ENCODE measurements at regions not wholly inside any gene's neighbourhood (a gene's known extent, or its start where the extent isn't known, plus 50 kb on each side); places are given as distances from the start of the nearest gene placed in this dataset.

DNA sequence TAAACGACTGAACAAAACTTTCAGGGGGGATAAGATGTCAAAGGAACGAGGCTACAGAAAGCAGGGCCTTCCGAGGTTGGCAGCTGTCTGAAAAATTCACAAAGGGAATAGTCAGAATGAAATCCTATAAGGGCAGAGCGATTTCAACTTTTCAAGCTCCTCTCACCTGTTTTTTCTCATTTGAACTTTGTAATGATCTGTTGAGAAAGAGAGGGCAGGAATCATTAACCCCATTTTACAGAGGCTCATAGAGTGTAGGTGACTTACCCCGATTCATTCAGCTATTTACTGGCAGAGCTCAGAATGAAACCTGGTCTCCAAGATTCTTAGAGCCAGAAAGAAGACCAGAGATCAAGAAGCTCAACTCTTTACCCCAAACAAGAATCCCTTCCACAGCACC lies 266.1 kb upstream of the ARID1B start:
- in situ Hi-C loops (cut with HindIII; ENCODE audit: low pct_ligation_motif_present, low pct_unique_long_range_greater_than_20kb, low sequenced_read_pairs) = no loop called here
- no peak for DNase-seq

DNA sequence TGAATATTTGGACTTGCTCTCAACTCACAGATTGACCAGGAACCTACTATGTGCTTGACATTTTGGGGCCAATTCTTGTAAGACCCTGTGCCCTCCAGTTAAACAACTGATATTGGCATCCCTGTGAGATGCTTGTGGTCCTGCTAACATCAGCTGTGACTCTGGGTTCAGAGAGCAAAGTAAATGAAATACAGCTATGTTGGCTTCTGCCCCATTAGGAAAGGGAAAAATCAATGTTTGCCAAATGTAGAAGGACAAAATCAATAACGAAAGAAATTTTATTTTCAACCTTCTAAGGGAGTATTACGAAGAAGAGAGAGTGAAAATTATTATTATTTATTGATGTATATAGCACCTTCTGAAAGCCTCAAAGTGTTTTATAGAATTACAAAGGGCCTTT lies 266.9 kb upstream of the ARID1B start:
- no peak for DNase-seq
- in situ Hi-C loops (cut with HindIII; ENCODE audit: low pct_ligation_motif_present, low pct_unique_long_range_greater_than_20kb, low sequenced_read_pairs) = no loop called here

DNA sequence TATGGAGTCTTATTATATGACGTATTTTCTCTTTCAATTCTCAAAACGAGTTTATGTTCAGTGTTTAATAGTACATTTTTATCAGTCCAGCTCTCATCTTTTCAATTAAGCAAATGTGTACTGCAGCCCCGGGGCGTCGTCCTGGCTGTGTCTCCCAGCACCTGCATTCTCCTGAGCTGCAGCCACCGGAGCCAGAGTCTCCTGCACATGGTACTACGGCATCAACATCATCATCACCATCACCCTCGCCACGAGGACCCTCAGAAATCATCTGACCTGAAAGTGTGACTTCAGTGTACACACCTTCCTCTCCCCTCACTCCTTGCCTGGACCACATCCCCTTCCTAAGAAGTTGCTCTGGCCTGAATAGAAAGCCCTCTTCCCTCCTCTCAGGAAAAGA lies 267.7 kb upstream of the ARID1B start:
- in situ Hi-C loops (cut with HindIII; ENCODE audit: low pct_ligation_motif_present, low pct_unique_long_range_greater_than_20kb, low sequenced_read_pairs) = no loop called here
- DNase-seq = no peak

DNA sequence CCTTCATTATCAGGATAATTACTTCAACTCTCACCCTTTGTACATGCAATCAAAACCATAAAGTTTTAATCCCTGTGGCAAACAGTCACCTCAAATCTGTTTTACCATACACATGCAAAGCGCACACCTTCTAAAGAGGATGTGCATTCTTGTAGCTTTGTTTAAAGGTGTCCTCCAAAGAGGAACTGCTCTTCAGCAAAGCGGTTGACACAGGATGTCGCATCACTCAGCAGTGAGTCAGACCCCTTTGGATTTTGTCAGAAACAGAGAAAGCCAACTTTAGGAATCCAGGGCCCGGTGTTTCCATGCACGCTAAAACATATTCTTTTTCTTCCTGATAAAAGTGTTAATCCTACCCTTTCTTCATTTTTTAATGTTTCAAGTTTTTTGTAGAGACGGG lies 268.3 kb upstream of the ARID1B start:
- in situ Hi-C loops (cut with HindIII; ENCODE audit: low pct_ligation_motif_present, low pct_unique_long_range_greater_than_20kb, low sequenced_read_pairs) = no loop called here
- DNase-seq = no peak

DNA sequence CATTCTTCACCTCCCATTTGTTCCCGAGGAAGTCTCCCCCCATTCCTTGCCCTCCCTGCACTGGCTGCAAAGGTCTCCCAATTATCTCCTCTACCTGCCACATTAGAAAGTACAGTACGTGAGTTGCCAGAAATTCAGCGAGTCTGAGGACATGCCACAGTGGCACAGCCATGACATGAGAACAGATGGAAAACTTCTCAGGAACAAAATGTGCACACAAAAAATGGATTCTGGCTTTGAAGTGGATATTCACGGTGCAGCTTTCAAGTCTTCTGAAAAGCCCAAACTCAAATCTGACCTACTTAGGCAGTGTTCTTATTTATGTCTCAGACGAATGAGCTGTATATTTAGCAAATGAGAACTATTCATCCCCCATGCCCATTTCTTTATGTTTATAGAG lies 269.1 kb upstream of the ARID1B start:
- DNase-seq = no peak
- in situ Hi-C loops (cut with HindIII; ENCODE audit: low pct_ligation_motif_present, low pct_unique_long_range_greater_than_20kb, low sequenced_read_pairs) = no loop called here

DNA sequence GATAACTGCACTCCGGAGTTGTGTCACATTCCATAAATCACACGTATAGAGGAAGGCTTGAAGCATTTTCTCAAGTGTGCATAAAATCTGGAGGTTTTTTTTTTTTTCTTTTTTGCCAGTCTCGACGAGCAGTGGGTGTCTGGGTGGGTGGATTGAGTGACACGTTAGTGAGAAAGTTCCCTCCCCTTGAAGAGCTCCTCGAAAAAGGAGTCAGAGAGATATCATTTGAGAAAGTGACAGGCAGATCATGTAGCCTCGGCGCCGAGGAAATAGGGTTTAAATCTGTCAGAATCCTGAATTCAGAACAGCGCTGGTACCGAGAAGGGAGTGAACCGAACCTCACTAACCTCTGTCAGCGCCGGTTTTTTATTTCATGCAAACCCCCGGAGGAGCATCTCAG lies 269.5 kb upstream of the ARID1B start:
- no peak for DNase-seq
- in situ Hi-C loops (cut with HindIII; ENCODE audit: low pct_ligation_motif_present, low pct_unique_long_range_greater_than_20kb, low sequenced_read_pairs) = no loop called here

DNA sequence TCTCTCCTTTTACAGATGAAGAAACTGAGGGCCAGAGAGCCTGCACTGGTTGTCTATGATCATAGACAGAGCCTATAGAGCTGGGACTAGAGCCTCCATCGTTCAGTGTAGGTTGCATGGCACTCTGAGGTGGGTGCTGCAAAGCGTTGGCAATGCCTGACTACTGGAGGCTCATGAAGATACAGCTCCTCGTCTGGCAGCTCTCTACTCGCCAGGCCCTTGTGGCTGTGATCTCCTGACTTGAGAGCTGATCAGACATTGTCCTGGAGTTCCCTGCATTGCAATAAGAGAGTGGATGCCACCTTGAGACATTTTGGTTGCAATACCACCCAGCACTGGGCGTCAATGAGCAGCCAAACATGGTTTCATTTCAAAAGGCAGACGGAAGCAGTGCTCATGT lies 270.1 kb upstream of the ARID1B start:
- in situ Hi-C loops (cut with HindIII; ENCODE audit: low pct_ligation_motif_present, low pct_unique_long_range_greater_than_20kb, low sequenced_read_pairs) = no loop called here
- DNase-seq = no peak

DNA sequence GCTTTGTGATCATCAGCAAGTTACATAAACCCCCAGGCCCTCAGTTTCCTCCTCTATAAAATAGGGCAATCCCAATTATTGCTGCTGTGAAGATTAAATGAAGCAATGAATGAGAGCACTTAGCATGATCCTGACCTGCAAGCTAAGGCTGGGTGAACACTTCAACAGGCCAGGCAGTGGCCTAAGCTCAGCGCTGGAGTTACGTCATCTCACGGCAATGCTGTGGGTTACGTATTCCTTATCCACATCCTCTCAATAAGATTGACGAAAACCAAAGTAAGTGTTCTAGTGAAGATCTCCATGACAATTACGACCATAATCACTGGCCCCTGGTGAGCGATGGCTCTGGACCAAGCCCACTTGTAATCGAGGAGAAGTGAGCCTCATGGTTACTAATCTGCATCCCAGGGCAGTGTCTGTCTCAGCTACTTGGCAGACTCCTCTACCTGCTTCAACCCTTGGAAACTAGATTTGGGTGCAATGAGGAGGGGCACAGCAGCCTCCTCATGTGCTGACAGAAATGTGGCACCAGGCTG lies 274.1 kb upstream of the ARID1B start:
- no peak for DNase-seq
- in situ Hi-C loops (cut with HindIII; ENCODE audit: low pct_ligation_motif_present, low pct_unique_long_range_greater_than_20kb, low sequenced_read_pairs) = no loop called here

DNA sequence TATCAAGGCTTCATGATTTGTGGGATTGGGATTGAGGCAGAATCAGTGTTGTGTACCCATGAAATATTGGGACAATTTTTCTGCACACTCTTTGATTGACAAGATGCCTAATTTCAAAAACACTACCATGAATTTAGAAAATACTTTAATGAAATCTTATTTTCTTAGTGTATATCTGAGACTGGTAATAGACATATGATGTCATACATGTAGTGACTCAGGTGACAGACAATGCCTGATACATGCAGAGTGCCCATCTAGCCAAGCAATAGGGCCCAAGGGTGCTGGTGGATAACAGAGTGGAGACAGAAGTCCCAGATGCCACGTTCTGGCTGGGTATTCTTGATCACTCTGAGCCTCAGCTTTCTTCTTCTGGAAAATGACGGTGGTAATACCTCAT lies 279.6 kb upstream of the ARID1B start:
- in situ Hi-C loops (cut with HindIII; ENCODE audit: low pct_ligation_motif_present, low pct_unique_long_range_greater_than_20kb, low sequenced_read_pairs) = no loop called here
- DNase-seq = no peak

DNA sequence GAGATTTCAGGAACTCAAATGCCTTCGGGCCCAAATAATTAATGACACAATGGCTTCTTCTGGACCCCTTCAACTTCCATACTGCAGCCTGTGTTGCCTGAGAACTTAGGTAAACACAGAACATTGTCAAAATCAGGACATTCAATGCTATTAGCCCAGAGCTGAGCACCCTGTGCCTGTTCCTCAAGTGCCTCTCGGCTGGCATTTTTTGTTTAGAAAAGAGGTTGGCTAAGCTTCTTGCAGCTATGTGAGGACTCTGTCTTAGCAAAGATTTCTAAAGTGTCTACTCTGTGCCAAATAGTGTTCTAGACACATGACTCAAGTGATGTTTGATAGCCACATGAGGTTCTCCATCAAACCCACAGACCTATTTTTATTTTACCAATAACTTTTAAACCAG lies 289.3 kb upstream of the ARID1B start:
- in situ Hi-C loops (cut with HindIII; ENCODE audit: low pct_ligation_motif_present, low pct_unique_long_range_greater_than_20kb, low sequenced_read_pairs) = no loop called here
- DNase-seq = no peak

DNA sequence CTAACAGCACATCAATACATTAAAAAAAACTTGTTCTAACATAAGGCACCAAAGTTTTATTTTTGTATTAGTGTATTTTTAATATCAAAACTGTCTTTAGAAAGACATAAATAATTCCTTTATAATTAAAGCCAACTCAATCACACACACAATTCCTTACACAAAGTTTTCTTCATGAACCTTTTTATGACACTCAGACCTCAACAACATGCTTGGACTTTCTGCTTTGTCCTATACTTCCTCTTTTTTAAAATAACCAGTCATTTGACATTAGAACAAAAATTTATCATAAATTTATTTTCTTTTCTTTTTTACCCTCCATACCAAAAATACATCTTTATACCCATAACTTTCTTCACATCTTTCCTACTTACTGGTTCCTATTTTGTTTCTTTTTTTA lies 292.0 kb upstream of the ARID1B start:
- in situ Hi-C loops (cut with HindIII; ENCODE audit: low pct_ligation_motif_present, low pct_unique_long_range_greater_than_20kb, low sequenced_read_pairs) = no loop called here
- no peak for DNase-seq

DNA sequence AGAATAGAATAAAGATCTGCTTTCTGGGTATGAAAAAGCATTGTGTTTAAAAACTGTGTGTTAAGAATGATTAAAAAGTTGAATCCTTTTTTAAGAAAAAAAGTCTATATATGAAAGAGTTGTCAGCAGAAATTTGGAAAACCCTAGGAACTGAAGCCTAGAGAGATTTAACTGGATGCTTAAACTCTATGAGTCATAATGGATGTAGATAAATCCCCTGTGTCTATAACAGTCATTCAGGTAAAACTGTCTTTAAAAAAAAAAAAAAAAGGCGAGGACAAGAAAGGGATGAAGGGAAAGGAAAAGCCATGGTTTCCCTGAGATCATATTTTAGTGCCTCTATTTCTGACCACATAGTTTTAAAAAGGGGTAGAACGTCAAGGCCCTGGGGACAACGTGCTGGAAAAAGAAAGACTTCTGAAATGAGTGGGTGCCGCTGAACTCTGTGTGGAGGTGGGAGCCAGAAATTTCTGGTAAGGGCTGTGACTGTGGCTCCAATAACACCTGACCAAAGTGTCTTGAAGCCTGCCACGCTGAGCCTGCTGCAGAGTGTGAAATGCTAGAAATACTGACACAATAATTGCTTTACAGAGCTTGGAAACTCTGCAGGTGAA lies 302.6 kb upstream of the ARID1B start:
- in situ Hi-C loops (cut with HindIII; ENCODE audit: low pct_ligation_motif_present, low pct_unique_long_range_greater_than_20kb, low sequenced_read_pairs) = no loop called here

DNA sequence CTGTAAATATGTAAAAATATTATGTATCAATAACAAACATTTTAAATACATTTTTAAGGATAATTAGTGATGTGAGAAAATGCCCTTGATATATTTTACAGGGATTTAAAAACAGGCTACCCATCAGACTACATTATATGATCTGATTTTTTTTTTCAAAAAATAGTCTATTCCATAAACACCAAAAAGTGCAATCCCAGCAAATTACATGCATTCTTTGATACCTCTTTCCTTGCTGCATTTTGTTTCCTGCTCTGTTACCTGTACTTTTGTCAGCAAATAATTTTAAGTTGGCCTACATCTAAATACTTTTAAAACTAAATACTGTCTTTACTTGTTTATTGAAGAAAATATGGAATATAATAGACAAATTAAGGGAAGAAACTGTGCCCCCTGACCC lies 306.2 kb upstream of the ARID1B start:
- in situ Hi-C loops (cut with HindIII; ENCODE audit: low pct_ligation_motif_present, low pct_unique_long_range_greater_than_20kb, low sequenced_read_pairs) = no loop called here
- no peak for DNase-seq

More for the DNA sequence above, 302.6 kb upstream of the ARID1B start:
- DNase-seq = no peak

DNA sequence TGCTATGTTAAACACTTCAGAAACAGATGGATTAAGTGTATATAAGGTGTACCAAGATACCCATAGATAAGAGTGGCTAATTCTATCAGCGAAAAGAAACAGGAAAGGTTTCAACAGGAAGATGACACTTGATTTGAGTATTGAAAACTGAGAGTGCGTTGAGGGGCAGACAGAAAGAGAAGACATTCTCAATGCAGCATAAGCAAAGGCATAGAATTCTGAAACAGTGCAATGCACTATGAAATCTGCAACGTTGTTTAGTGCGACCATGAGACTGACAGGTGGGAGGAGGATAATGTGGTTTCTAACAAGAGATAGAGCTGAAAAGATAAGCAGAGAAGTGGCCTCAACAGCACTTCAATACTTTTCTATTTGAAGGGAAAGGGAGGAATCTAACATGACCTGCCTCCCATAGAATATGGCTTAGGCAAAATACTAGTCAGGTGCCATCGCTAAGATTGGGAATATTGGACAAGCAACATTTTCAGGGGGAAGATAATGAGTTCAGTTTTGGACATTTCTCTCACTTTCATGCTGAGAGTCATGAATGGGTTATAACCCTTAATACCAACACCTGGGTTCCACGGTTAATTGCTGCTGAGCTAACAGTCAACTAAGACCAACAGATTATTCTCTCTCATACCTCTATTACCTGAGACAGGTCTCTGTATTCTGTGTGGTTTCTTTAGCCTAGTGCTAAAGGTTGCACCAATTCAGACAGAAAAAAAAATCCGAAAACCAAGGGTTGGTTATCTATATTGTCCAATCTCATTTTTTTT lies 312.9 kb upstream of the ARID1B start:
- in situ Hi-C loops (cut with HindIII; ENCODE audit: low pct_ligation_motif_present, low pct_unique_long_range_greater_than_20kb, low sequenced_read_pairs) = no loop called here

DNA sequence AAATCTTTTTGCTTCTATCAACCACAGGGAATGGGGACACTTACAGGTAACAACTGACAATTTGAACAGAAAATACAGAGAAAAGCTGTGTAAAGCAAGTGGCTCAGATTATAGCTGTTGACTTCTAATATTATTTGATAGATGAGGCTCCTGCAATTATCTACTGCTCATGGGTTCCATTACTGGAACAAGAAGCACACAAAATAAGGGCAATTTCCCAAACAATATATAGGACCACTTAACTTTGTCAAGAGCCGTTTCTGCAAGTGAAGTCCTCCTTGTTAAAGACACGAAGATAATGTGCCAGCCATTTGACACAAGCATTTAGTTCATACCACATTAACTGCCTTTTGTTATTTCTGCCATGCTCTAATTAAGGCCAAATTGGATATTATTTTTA lies 315.5 kb upstream of the ARID1B start:
- in situ Hi-C loops (cut with HindIII; ENCODE audit: low pct_ligation_motif_present, low pct_unique_long_range_greater_than_20kb, low sequenced_read_pairs) = no loop called here
- no peak for DNase-seq

More for the DNA sequence above, 312.9 kb upstream of the ARID1B start:
- DNase-seq = no peak

DNA sequence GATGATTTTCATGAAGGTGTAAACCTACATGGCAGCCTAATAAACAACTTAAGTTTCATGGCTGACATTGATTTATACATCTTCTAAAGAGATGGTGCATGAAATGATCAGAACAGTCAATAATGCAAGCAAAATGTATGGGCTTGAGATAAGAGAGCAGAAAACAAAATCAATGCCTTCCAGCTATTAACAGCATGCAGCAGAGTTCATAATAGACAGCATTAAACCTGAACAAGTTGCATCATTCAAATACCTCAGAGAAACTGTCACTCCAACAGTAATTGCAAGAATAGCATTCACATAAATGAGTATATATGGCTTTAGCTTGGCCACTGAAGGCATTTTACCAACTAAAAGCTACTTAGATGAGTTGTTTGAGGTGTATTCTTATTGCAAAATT lies 319.6 kb upstream of the ARID1B start:
- in situ Hi-C loops (cut with HindIII; ENCODE audit: low pct_ligation_motif_present, low pct_unique_long_range_greater_than_20kb, low sequenced_read_pairs) = no loop called here
- DNase-seq = no peak

DNA sequence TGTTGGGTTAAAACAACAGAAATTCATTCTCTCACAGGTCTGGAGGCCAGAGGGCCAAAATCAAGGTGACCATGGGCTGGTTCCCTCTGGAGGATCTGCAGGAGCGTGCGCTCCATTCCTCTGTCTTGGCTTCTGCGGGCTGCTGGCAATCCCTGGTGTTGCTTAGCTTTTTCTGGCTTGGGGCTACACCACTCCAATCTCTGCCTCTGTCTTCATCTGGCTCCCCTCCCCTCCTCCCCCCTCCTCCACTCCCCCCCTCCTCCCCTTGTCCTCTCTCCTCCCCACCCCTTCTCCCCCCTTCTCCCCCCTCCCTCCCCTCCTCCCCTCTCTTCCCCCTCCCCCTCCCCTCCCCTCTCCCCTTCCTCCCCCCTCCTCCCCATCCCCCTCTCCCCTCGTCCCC lies 321.3 kb upstream of the ARID1B start:
- in situ Hi-C loops (cut with HindIII; ENCODE audit: low pct_ligation_motif_present, low pct_unique_long_range_greater_than_20kb, low sequenced_read_pairs) = no loop called here
- DNase-seq = no peak

DNA sequence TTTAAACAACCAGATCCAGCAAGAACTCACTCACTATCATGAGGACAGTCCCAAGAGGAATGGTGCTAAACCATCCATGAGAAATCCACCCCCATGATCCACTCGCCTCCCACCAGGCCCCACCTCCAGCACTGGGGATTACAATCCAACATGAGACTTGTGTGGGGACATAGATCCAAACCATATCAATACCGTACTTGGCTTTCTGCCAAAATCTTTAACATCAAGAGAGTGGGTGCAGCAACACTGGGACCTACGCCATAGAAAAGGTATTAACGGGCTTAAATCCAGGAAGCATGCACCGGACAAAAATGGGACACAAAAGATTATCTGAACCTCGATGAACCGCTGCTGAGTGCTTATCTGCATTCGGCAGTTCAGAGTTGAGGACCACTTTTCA lies 322.3 kb upstream of the ARID1B start:
- DNase-seq = no peak
- in situ Hi-C loops (cut with HindIII; ENCODE audit: low pct_ligation_motif_present, low pct_unique_long_range_greater_than_20kb, low sequenced_read_pairs) = no loop called here

DNA sequence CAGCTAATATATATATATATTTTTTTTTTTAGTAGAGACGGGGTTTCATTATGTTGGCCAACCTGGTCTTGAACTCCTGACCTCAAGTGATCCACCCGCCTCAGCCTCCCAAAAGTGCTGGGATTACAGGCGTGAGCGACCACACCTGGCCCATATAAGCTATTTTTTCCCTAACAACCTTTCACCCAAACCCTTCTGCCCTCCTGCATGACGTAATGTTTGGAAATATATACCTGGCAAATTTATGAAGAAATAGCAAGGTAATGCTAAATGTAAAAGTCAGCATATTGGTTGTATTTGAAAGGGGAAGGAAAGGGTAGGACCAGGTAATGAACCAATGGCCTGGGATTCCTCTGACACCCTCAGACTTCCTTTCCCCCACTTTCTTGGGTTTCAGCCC lies 325.5 kb upstream of the ARID1B start:
- in situ Hi-C loops (cut with HindIII; ENCODE audit: low pct_ligation_motif_present, low pct_unique_long_range_greater_than_20kb, low sequenced_read_pairs) = no loop called here
- DNase-seq = no peak

DNA sequence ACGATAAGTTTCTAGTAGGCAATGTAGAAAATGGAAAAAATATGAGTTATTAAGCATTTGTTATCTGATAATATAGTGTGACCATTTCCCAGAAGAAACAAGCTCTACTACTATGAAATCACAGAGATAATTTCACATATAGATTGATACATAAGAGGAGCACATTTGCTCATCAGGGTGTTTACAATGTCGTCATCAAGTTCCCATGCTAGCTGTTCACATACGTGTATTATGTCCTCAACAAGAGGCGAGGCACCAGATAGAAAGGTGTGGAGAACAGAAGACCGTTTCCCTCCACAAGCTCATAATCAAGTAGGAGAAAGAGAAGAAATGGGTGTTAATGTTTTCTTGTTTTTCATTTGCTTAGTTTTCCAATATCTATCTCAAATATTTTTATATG lies 326.1 kb upstream of the ARID1B start:
- in situ Hi-C loops (cut with HindIII; ENCODE audit: low pct_ligation_motif_present, low pct_unique_long_range_greater_than_20kb, low sequenced_read_pairs) = no loop called here
- DNase-seq = no peak
